NB4 (cell line): ENCODE measurements at regions not wholly inside any gene's neighbourhood (a gene's known extent, or its start where the extent isn't known, plus 50 kb on each side); places are given as distances from the start of the nearest gene placed in this dataset.

ENCODE experiments used
- POLR2A ChIP-seq: IDR thresholded peaks from 2 replicates; pipeline ENCODE4 v1.6.1; 2011; ENCODE audit warnings: mild to moderate bottlenecking; ENCODE audit not compliant: insufficient read length; ENCODE audit errors: extremely low read depth
- TF ChIP-seq, protein P1 (sequence below): IDR thresholded peaks from one replicate; pipeline ENCODE4 v1.5.1; 2012; ENCODE audit warnings: low read depth, low read length

DNA sequence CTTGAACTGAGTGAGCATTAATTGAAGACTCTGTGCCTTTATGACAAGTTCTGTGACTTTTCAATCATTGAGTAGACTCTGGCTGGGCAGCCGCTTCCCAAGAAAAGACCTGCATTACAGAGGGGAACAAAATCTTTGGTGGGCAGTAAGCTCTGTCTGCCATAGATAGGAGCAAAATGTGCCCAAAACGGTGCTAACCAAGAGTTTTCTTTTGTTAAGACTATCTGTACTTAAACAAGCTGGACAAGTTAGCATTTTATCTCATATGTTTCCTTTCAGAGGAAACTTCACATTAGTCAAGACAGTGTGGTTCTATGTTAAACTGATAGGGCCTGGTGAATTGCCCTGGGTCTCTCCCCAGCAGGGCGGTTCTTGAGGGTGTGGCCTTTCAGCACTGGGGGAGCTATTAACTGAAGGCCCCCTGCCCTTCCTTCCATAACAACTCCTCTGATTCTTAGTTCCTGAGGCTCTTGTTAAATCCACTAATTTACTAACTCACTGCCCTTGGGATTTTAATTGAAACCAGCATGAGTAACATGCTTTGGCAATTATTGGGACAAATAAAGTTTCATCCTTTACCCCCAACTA, 219.6 kb downstream of the KTN1 start:
- TF ChIP-seq, protein P1, sequence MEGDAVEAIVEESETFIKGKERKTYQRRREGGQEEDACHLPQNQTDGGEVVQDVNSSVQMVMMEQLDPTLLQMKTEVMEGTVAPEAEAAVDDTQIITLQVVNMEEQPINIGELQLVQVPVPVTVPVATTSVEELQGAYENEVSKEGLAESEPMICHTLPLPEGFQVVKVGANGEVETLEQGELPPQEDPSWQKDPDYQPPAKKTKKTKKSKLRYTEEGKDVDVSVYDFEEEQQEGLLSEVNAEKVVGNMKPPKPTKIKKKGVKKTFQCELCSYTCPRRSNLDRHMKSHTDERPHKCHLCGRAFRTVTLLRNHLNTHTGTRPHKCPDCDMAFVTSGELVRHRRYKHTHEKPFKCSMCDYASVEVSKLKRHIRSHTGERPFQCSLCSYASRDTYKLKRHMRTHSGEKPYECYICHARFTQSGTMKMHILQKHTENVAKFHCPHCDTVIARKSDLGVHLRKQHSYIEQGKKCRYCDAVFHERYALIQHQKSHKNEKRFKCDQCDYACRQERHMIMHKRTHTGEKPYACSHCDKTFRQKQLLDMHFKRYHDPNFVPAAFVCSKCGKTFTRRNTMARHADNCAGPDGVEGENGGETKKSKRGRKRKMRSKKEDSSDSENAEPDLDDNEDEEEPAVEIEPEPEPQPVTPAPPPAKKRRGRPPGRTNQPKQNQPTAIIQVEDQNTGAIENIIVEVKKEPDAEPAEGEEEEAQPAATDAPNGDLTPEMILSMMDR = no peak
- TF ChIP-seq POLR2A = no peak
